ENCODE measurements at regions not wholly inside any gene's neighbourhood (a gene's known extent, or its start where the extent isn't known, plus 50 kb on each side); places are given as distances from the start of the nearest gene placed in this dataset.

DNA sequence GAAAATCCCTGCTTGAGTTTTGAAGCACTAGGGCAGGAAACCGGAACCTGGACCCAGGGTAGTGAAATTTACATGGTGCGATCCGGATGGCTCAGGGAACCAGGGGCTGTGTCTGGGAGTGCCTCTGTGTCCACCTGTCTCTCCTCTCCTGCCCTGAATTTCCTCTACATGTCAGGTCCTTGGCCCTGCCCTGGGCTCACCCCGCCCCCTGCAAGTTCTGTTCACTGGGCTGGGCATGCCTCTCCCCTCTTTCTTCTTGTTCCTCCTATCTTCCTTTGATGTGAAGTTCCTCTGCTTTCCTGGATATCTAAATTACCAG is 435.9 kb upstream of the RBMS3 start:
- intact Hi-C loops (cut with DNase I; ENCODE audit: low total_unique reads): no loop called here
- peak in 1 of 2 donors; percentile 53 for ATAC-seq
- in situ Hi-C loops (cut with MboI; ENCODE audit: low sequenced_read_pairs in 4 of 4): no loop called here

DNA sequence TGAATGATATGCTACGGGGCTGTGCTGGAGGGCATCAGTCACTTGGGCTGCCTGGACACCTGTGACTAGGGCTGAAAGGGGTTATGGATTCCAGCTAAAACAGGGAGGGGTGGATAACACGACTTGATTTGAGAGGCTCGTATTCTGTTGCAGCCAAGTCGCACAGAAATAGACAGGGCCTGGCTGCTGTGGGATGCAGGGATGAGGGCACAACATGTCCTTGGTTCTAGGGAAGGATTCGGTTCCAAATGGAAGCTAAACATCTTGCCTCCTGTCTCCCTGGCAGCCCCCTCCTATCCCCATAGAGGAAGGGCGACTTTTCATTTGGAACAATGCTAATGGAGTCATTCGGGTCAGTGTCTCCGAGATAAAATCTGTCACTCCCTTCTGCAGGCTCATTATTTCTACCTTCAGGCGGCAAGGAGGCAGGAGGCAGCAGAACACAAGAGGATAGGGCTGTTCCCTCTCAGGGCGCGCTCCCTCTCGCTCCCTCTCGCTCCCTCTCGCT is 433.8 kb upstream of the RBMS3 start:
- ATAC-seq: peak; percentile 69 to 71
- Histone ChIP-seq H3K36me3 (no peaks in the 10 kb centered on the region), H3K9me3 (no peaks in the 10 kb centered on the region), H3K4me3 (no peak overlapping the region), H3K4me1 (peaks cover 15 to 19% of the 10 kb centered on the region in 2 donors), H3K27ac (peak overlapping the region; percentile 37 to 75 (median 52)), H3K27me3 (no peaks in the 10 kb centered on the region)
- TF ChIP-seq, protein P1, sequence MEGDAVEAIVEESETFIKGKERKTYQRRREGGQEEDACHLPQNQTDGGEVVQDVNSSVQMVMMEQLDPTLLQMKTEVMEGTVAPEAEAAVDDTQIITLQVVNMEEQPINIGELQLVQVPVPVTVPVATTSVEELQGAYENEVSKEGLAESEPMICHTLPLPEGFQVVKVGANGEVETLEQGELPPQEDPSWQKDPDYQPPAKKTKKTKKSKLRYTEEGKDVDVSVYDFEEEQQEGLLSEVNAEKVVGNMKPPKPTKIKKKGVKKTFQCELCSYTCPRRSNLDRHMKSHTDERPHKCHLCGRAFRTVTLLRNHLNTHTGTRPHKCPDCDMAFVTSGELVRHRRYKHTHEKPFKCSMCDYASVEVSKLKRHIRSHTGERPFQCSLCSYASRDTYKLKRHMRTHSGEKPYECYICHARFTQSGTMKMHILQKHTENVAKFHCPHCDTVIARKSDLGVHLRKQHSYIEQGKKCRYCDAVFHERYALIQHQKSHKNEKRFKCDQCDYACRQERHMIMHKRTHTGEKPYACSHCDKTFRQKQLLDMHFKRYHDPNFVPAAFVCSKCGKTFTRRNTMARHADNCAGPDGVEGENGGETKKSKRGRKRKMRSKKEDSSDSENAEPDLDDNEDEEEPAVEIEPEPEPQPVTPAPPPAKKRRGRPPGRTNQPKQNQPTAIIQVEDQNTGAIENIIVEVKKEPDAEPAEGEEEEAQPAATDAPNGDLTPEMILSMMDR (IDR thresholded peaks at IDR 0.05 in 4 of 5, conservative IDR thresholded peaks at IDR 0.05 in 1 of 5): no peak
- no peak for TF ChIP-seq POLR2A (IDR thresholded peaks at IDR 0.05)
- peak in 1 of 2 donors; percentile 20 for DNase-seq
- in situ Hi-C loops (cut with MboI; ENCODE audit: low sequenced_read_pairs in 4 of 4): no loop called here
- intact Hi-C loops (cut with DNase I; ENCODE audit: low total_unique reads): no loop called here

More for the DNA sequence above, 435.9 kb upstream of the RBMS3 start:
- TF ChIP-seq POLR2A (IDR thresholded peaks at IDR 0.05): no peak
- TF ChIP-seq, protein P1 (IDR thresholded peaks at IDR 0.05 in 4 of 5, conservative IDR thresholded peaks at IDR 0.05 in 1 of 5): no peak
- H3K9me3 ChIP-seq: no peaks in the 10 kb centered on the region
- no peaks in the 10 kb centered on the region for H3K36me3 ChIP-seq
- DNase-seq: peak in 1 of 2 donors; percentile 21
- no peaks in the 10 kb centered on the region for H3K27me3 ChIP-seq
- H3K27ac ChIP-seq: peak overlapping the region; percentile 50 to 80 (median 60)
- peak overlapping the region; percentile 5 to 28 (median 9) for H3K4me3 ChIP-seq
- H3K4me1 ChIP-seq: peaks cover 26 to 28% of the 10 kb centered on the region in 2 donors

DNA sequence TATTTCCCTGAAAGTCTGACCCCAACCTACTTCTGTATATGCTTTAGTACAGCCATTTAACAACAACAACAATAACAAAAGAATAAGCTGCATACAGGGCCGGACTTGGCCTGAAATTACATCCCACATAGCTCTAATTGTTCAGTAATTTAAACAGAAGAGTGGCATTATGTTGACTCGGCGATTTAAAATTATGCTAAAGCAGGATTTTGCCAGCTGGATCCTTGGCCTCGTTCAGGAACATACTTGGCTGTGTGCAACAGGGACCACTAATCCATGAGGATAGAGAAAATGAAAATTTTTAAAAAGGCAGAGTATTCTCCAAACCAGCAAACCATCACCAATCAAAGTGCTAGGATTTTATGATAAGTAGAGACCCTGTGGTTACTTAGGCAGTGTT is 433.1 kb upstream of the RBMS3 start:
- no peaks in the 10 kb centered on the region for H3K9me3 ChIP-seq
- TF ChIP-seq POLR2A (IDR thresholded peaks at IDR 0.05): no peak
- DNase-seq (no peak), ATAC-seq (no peak)
- intact Hi-C loops (cut with DNase I; ENCODE audit: low total_unique reads): no loop called here
- H3K4me1 ChIP-seq: peaks cover 15 to 19% of the 10 kb centered on the region in 2 donors
- H3K36me3 ChIP-seq: no peaks in the 10 kb centered on the region
- peak overlapping the region in 1 of 4 donors; percentile 75 for H3K27ac ChIP-seq
- in situ Hi-C loops (cut with MboI; ENCODE audit: low sequenced_read_pairs in 4 of 4): no loop called here
- no peak overlapping the region for H3K4me3 ChIP-seq
- no peaks in the 10 kb centered on the region for H3K27me3 ChIP-seq

DNA sequence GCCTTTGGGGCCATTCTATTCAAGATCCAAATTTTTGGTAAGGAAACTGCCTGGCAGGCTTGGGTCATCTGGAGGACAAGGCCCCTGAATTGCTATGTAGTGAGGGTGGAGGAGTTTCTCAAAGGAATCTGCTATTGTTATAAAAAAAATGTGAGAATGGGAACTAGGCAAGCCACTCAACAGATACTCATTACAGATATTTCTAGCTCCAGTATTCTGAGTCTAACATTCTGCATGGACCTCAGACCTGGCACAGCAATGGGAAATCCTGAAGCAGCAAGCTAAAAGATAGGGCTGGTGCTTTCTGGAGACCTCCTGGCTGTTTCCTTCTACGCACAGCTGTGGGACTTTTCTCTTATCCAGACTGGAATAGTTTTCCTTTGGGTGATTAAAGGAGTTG is 430.7 kb upstream of the RBMS3 start:
- no peak overlapping the region for H3K4me3 ChIP-seq
- TF ChIP-seq, protein P1 (IDR thresholded peaks at IDR 0.05 in 4 of 5, conservative IDR thresholded peaks at IDR 0.05 in 1 of 5): no peak
- no peak for TF ChIP-seq POLR2A (IDR thresholded peaks at IDR 0.05)
- no peaks in the 10 kb centered on the region for H3K27me3 ChIP-seq
- no peak for DNase-seq
- no peaks in the 10 kb centered on the region for H3K36me3 ChIP-seq
- H3K27ac ChIP-seq: no peak overlapping the region
- H3K4me1 ChIP-seq: peaks cover 8 to 15% of the 10 kb centered on the region in 2 donors
- intact Hi-C loops (cut with DNase I; ENCODE audit: low total_unique reads) (no loop called here), in situ Hi-C loops (cut with MboI; ENCODE audit: low sequenced_read_pairs in 4 of 4) (no loop called here)
- no peaks in the 10 kb centered on the region for H3K9me3 ChIP-seq
- no peak for ATAC-seq

DNA sequence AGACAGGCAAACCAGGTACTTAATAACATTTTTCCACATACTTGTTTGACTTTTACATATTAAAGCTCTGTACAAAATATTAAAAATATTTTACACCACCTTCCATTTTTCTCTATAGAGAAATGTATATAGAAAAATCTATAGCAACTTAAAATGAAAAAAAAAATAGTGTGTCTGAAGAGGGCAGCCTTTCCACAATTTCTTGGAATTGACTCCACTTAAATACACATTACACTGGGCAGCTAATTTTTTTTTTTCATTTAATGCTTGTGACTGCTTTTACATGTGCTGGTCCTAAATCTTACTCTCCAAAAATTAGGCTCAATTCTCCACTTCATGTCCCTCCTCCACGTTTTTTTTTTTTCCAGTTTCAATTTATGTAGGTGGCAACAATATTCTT is 427.0 kb upstream of the RBMS3 start:
- Histone ChIP-seq H3K36me3 (no peaks in the 10 kb centered on the region), H3K4me1 (no peaks in the 10 kb centered on the region), H3K4me3 (no peak overlapping the region), H3K9me3 (no peaks in the 10 kb centered on the region), H3K27me3 (no peaks in the 10 kb centered on the region), H3K27ac (no peak overlapping the region)
- in situ Hi-C loops (cut with MboI; ENCODE audit: low sequenced_read_pairs in 4 of 4) (no loop called here), intact Hi-C loops (cut with DNase I; ENCODE audit: low total_unique reads) (no loop called here)
- no peak for DNase-seq
- TF ChIP-seq, protein P1 (IDR thresholded peaks at IDR 0.05 in 4 of 5, conservative IDR thresholded peaks at IDR 0.05 in 1 of 5): no peak
- TF ChIP-seq POLR2A (IDR thresholded peaks at IDR 0.05): no peak
- ATAC-seq: no peak

All from gastrocnemius medialis (tissue), 4 donors.